ENCODE measurements at regions not wholly inside any gene's neighbourhood (a gene's known extent, or its start where the extent isn't known, plus 50 kb on each side); places are given as distances from the start of the nearest gene placed in this dataset.
A peak's percentile ranks its signal among the peaks of the same experiment; 100 is the strongest.
"Not testable (repeated sequence)": the region's sequence is repeated elsewhere in the genome, so short reads cannot be mapped to it uniquely, and the experiment has no call there.

GRCh38 chr12:131591714-131592709 lies 118.9 kb upstream of the SFSWAP start:
- DNase-seq, result no peak

GRCh38 chr12:131592972-131593371 lies 117.9 kb upstream of the SFSWAP start:
- peak; percentile 7 for DNase-seq

GRCh38 chr12:131593406-131593805 lies 117.5 kb upstream of the SFSWAP start:
- DNase-seq, result no peak

- DNase-seq, result no peak
Observed at GRCh38 chr12:131596115-131596514, 114.8 kb upstream of the SFSWAP start.

- DNase-seq, result no peak
Observed at GRCh38 chr12:131597333-131597732, 113.6 kb upstream of the SFSWAP start.

- DNase-seq, result peak; percentile 24
Observed at GRCh38 chr12:131598717-131599116, 112.2 kb upstream of the SFSWAP start.

- DNase-seq, result no peak
Observed at GRCh38 chr12:131599190-131600159, 111.4 kb upstream of the SFSWAP start.

GRCh38 chr12:131600160-131600532 lies 110.7 kb upstream of the SFSWAP start:
- no peak for DNase-seq

- not testable (repeated sequence) for DNase-seq
Observed at GRCh38 chr12:131601499-131601898, 109.4 kb upstream of the SFSWAP start.

GRCh38 chr12:131603106-131603938 lies 107.6 kb upstream of the SFSWAP start:
- DNase-seq, result peak; percentile 8

- peak; percentile 58 for DNase-seq
Observed at GRCh38 chr12:131603939-131604795, 106.7 kb upstream of the SFSWAP start.

- no peak for DNase-seq
Observed at GRCh38 chr12:131604859-131605258, 106.0 kb upstream of the SFSWAP start.

GRCh38 chr12:131605304-131605829 lies 105.5 kb upstream of the SFSWAP start:
- DNase-seq, result no peak

- peak; percentile 13 for DNase-seq
Observed at GRCh38 chr12:131606218-131606901, 104.5 kb upstream of the SFSWAP start.

GRCh38 chr12:131607658-131608447 lies 103.0 kb upstream of the SFSWAP start:
- peak; percentile 17 for DNase-seq

GRCh38 chr12:131608740-131609690 lies 101.9 kb upstream of the SFSWAP start:
- peak; percentile 71 for DNase-seq

- no peak for DNase-seq
Observed at GRCh38 chr12:131609762-131610161, 101.1 kb upstream of the SFSWAP start.

- no peak for DNase-seq
Observed at GRCh38 chr12:131610181-131610580, 100.7 kb upstream of the SFSWAP start.

Measured in CD4-positive, alpha-beta T cell treated with Interleukin-21 for 1 hour (primary cell).